ENCODE measurements at regions not wholly inside any gene's neighbourhood (a gene's known extent, or its start where the extent isn't known, plus 50 kb on each side); places are given as distances from the start of the nearest gene placed in this dataset.

GRCh38 chr9:30048396-30048795 lies 2336.0 kb upstream of the ACO1 start:
- ATAC-seq (ENCODE audit: low read depth): no peak
- Histone ChIP-seq H3K9ac (ENCODE audit: low read depth, low read length) (no peak overlapping the region), H4K5ac (ENCODE audit: low read depth, low read length) (no peak overlapping the region), H2BK5ac (ENCODE audit: low read depth, low read length, poor library complexity, severe bottlenecking) (no peak overlapping the region), H2AFZ (replicated peaks; ENCODE audit: low read length, poor library complexity) (no peak overlapping the region), H3K27ac (ENCODE audit: insufficient read depth, low read length) (no peak overlapping the region), H4K20me1 (ENCODE audit: insufficient read depth, low read length) (no peaks in the 10 kb centered on the region), H2AK5ac (ENCODE audit: low read depth, low read length) (no peak overlapping the region), H3K36me3 (ENCODE audit: control insufficient read depth, insufficient read depth, low read length) (no peaks in the 10 kb centered on the region), H2AK9ac (replicated peaks; ENCODE audit: low read depth, low read length, poor library complexity) (no peak overlapping the region), H3K56ac (ENCODE audit: extremely low read depth, insufficient read depth, low read length) (no peak overlapping the region), H3K4me2 (ENCODE audit: low read depth, low read length) (no peak overlapping the region), H3K14ac (replicated peaks; ENCODE audit: low read depth, low read length) (no peak overlapping the region), H2BK15ac (ENCODE audit: low read depth, low read length) (no peak overlapping the region), H3K23ac (ENCODE audit: low read depth, low read length) (no peak overlapping the region), H3K9me3 (ENCODE audit: control insufficient read depth, insufficient read depth, low read length) (peaks cover 3% of the 10 kb centered on the region), H2BK20ac (ENCODE audit: low read depth, low read length) (no peak overlapping the region), H3K27me3 (ENCODE audit: control insufficient read depth, insufficient read depth, low read length) (no peaks in the 10 kb centered on the region), H3K18ac (ENCODE audit: low read depth, low read length) (no peak overlapping the region), H4K8ac (ENCODE audit: low read depth in 2 of 2, low read length in 2 of 2) (no peak overlapping the region), H2BK120ac (ENCODE audit: low read depth, low read length) (no peak overlapping the region), H4K91ac (ENCODE audit: insufficient read depth, low read depth, low read length) (no peak overlapping the region), H3K4ac (ENCODE audit: low read depth, low read length) (no peak overlapping the region), H3K79me1 (ENCODE audit: low read depth in 1 of 2, low read length in 2 of 2) (no peaks in the 10 kb centered on the region), H3K4me3 (ENCODE audit: insufficient read depth, low read depth, low read length) (no peak overlapping the region), H3K9me1 (ENCODE audit: insufficient read depth, low read length) (no peaks in the 10 kb centered on the region), H3K4me1 (ENCODE audit: control insufficient read depth, insufficient read depth, low read length) (no peaks in the 10 kb centered on the region)
- in situ Hi-C loops (cut with MboI; ENCODE audit: low sequenced_read_pairs): no loop called here
- no peak for DNase-seq
- CTCF ChIA-PET: no interaction called here
- dilution Hi-C loops (cut with HindIII; ENCODE audit: low sequenced_read_pairs, unreplicated experiment): no loop called here
- WGBS, 2 experiments (ENCODE audit: extremely low coverage in 2 of 2, insufficient read length in 1 of 2): no CpG with 5 or more reads among the region's 8 CpGs
- POLR2A ChIA-PET (ENCODE audit: unreplicated experiment): no interaction called here
- no TSS peak for BruUV-seq (replicated peaks)
- intact Hi-C loops (cut with micrococcal nuclease): no loop called here
- TF ChIP-seq CTCF (conservative IDR thresholded peaks at IDR 0.05; ENCODE audit: low read depth, low read length) (no peak), USF2 (IDR thresholded peaks at IDR 0.05; ENCODE audit: low read depth, low read length) (no peak), MAZ (IDR thresholded peaks at IDR 0.05; ENCODE audit: borderline replicate concordance, low read depth, low read length) (no peak), RCOR1 (IDR thresholded peaks at IDR 0.05; ENCODE audit: insufficient replicate concordance, low read length) (no peak), CEBPB (IDR thresholded peaks at IDR 0.05; ENCODE audit: low read depth, low read length) (0 out of 2 replicates have a peak, but pooled peaks have one; percentile 3)
